ENCODE measurements at regions not wholly inside any gene's neighbourhood (a gene's known extent, or its start where the extent isn't known, plus 50 kb on each side); places are given as distances from the start of the nearest gene placed in this dataset.
A peak's percentile ranks its signal among the peaks of the same experiment; 100 is the strongest.
"Not testable (repeated sequence)": the region's sequence is repeated elsewhere in the genome, so short reads cannot be mapped to it uniquely, and the experiment has no call there.

DNA sequence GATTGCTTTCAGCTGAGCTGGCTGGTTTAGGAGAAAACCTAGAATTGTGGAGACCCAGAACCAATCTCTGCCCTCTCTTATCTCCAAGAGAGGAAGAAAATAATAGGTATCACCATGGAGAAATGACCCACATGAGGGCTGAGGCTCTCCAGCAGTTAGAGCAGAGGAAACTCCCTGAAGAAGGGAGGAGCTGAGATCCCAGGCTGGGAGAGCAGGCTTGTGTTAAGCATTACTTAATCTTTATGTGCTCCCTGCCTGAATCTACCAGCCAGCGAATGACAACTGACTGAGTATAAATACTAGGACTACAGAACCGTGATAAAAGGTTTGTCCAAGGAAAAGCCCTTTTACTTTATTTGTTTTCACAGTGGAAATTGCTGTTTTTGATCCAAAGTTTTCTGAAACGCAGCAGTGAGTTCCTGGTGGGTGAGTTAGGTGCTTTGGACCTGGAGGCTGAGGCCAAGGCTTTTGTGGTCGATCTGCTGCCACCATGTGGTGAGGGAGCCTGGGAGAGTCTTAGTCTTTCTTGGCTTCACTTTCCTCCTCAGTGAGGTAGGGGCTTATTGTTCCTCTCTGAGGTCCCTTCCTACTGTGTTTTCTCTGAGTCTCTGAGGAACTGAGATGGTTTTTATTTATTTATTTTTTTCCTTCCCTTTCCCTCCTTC, 219.5 kb upstream of the NOTCH2NLA start:
- intact Hi-C loops (cut with micrococcal nuclease); H2BK15ac ChIP-seq (ENCODE audit: low read depth, low read length); CTCF ChIA-PET; H3K36me3 ChIP-seq (ENCODE audit: control insufficient read depth, insufficient read depth, low read length); H3K4ac ChIP-seq (ENCODE audit: low read depth, low read length); H3K14ac ChIP-seq (replicated peaks; ENCODE audit: low read depth, low read length); H4K20me1 ChIP-seq (ENCODE audit: insufficient read depth, low read length); H3K23ac ChIP-seq (ENCODE audit: low read depth, low read length); H4K8ac ChIP-seq (ENCODE audit: low read depth in 2 of 2, low read length in 2 of 2); dilution Hi-C loops (cut with HindIII; ENCODE audit: low sequenced_read_pairs, unreplicated experiment); H3K4me1 ChIP-seq (ENCODE audit: control insufficient read depth, insufficient read depth, low read length); in situ Hi-C loops (cut with MboI; ENCODE audit: low sequenced_read_pairs); H3K9me1 ChIP-seq (ENCODE audit: insufficient read depth, low read length); H3K9ac ChIP-seq (ENCODE audit: low read depth, low read length); H3K18ac ChIP-seq (ENCODE audit: low read depth, low read length); H2BK5ac ChIP-seq (ENCODE audit: low read depth, low read length, poor library complexity, severe bottlenecking); BruUV-seq (replicated peaks); H3K27ac ChIP-seq (ENCODE audit: insufficient read depth, low read length); H3K9me3 ChIP-seq (ENCODE audit: control insufficient read depth, insufficient read depth, low read length); H3K79me1 ChIP-seq (ENCODE audit: low read depth in 1 of 2, low read length in 2 of 2); H3K4me2 ChIP-seq (ENCODE audit: low read depth, low read length); H2BK20ac ChIP-seq (ENCODE audit: low read depth, low read length); H2AK5ac ChIP-seq (ENCODE audit: low read depth, low read length); H3K4me3 ChIP-seq (ENCODE audit: insufficient read depth, low read depth, low read length); H2BK120ac ChIP-seq (ENCODE audit: low read depth, low read length); H4K91ac ChIP-seq (ENCODE audit: insufficient read depth, low read depth, low read length); H3K56ac ChIP-seq (ENCODE audit: extremely low read depth, insufficient read depth, low read length); H3K27me3 ChIP-seq (ENCODE audit: control insufficient read depth, insufficient read depth, low read length); POLR2A ChIA-PET (ENCODE audit: unreplicated experiment); H4K5ac ChIP-seq (ENCODE audit: low read depth, low read length); H2AFZ ChIP-seq (replicated peaks; ENCODE audit: low read length, poor library complexity); DNase-seq; H2AK9ac ChIP-seq (replicated peaks; ENCODE audit: low read depth, low read length, poor library complexity): not testable (repeated sequence)
- TF ChIP-seq, protein P1, sequence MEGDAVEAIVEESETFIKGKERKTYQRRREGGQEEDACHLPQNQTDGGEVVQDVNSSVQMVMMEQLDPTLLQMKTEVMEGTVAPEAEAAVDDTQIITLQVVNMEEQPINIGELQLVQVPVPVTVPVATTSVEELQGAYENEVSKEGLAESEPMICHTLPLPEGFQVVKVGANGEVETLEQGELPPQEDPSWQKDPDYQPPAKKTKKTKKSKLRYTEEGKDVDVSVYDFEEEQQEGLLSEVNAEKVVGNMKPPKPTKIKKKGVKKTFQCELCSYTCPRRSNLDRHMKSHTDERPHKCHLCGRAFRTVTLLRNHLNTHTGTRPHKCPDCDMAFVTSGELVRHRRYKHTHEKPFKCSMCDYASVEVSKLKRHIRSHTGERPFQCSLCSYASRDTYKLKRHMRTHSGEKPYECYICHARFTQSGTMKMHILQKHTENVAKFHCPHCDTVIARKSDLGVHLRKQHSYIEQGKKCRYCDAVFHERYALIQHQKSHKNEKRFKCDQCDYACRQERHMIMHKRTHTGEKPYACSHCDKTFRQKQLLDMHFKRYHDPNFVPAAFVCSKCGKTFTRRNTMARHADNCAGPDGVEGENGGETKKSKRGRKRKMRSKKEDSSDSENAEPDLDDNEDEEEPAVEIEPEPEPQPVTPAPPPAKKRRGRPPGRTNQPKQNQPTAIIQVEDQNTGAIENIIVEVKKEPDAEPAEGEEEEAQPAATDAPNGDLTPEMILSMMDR (conservative IDR thresholded peaks at IDR 0.05; ENCODE audit: low read depth, low read length) = 0 out of 2 replicates have a peak, but pooled peaks have one; percentile 16
- ATAC-seq (ENCODE audit: low read depth) = peak; percentile 72
- WGBS, 2 experiments (ENCODE audit: extremely low coverage in 2 of 2, insufficient read length in 1 of 2) = no CpG with 5 or more reads among the region's 4 CpGs

DNA sequence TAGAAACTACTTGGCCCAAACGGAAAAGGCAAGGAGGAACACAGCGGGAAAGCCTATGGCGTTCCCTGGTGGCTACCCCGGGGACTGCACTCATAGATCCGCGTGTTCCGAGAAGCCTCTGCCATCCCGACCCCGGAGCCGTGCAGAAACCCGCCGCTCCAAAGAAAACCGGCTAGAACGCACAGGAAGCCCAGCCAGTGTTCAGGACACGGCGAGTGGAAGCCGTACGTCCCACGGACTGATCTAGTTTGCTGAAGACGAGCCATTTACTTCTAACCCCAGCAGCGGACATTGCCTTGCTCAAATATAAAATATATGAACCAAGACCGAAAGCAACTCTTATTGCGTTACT, 215.0 kb upstream of the NOTCH2NLA start:
- H3K9me1 ChIP-seq (ENCODE audit: insufficient read depth, low read length); dilution Hi-C loops (cut with HindIII; ENCODE audit: low sequenced_read_pairs, unreplicated experiment); H3K9me3 ChIP-seq (ENCODE audit: control insufficient read depth, insufficient read depth, low read length); H3K4ac ChIP-seq (ENCODE audit: low read depth, low read length); in situ Hi-C loops (cut with MboI; ENCODE audit: low sequenced_read_pairs); H2BK5ac ChIP-seq (ENCODE audit: low read depth, low read length, poor library complexity, severe bottlenecking); H4K20me1 ChIP-seq (ENCODE audit: insufficient read depth, low read length); POLR2A ChIA-PET (ENCODE audit: unreplicated experiment); H4K91ac ChIP-seq (ENCODE audit: insufficient read depth, low read depth, low read length); H3K36me3 ChIP-seq (ENCODE audit: control insufficient read depth, insufficient read depth, low read length); BruUV-seq (replicated peaks); H2BK120ac ChIP-seq (ENCODE audit: low read depth, low read length); H3K18ac ChIP-seq (ENCODE audit: low read depth, low read length); H3K56ac ChIP-seq (ENCODE audit: extremely low read depth, insufficient read depth, low read length); H2AFZ ChIP-seq (replicated peaks; ENCODE audit: low read length, poor library complexity); ATAC-seq (ENCODE audit: low read depth); H2BK15ac ChIP-seq (ENCODE audit: low read depth, low read length); H4K5ac ChIP-seq (ENCODE audit: low read depth, low read length); H3K4me1 ChIP-seq (ENCODE audit: control insufficient read depth, insufficient read depth, low read length); H2BK20ac ChIP-seq (ENCODE audit: low read depth, low read length); H3K14ac ChIP-seq (replicated peaks; ENCODE audit: low read depth, low read length); H2AK9ac ChIP-seq (replicated peaks; ENCODE audit: low read depth, low read length, poor library complexity); H2AK5ac ChIP-seq (ENCODE audit: low read depth, low read length); H3K27me3 ChIP-seq (ENCODE audit: control insufficient read depth, insufficient read depth, low read length); intact Hi-C loops (cut with micrococcal nuclease); CTCF ChIA-PET; H3K23ac ChIP-seq (ENCODE audit: low read depth, low read length); H3K79me1 ChIP-seq (ENCODE audit: low read depth in 1 of 2, low read length in 2 of 2): not testable (repeated sequence)
- peak overlapping the region; percentile 65; the same call in 1 of the 2 replicates for H3K9ac ChIP-seq (ENCODE audit: low read depth, low read length)
- H3K4me3 ChIP-seq (ENCODE audit: insufficient read depth, low read depth, low read length) = peak overlapping the region; percentile 80
- peak overlapping the region; percentile 9; the same call in 1 of the 2 replicates for H3K27ac ChIP-seq (ENCODE audit: insufficient read depth, low read length)
- peak overlapping the region; percentile 93 for H3K4me2 ChIP-seq (ENCODE audit: low read depth, low read length)
- WGBS, 2 experiments (ENCODE audit: extremely low coverage in 2 of 2, insufficient read length in 1 of 2) = 0% methylated on average over 5 of the region's 23 CpGs; no CpG with 5 or more reads in 1 of the 2 experiments
- peak; percentile 4 for DNase-seq
- H4K8ac ChIP-seq (ENCODE audit: low read depth in 2 of 2, low read length in 2 of 2) = peak overlapping the region in 1 of 2 experiments; percentile 72; a peak in 1 of 4 replicates
